Posterior cingulate gyrus (tissue), 11 donors: ENCODE measurements at regions not wholly inside any gene's neighbourhood (a gene's known extent, or its start where the extent isn't known, plus 50 kb on each side); places are given as distances from the start of the nearest gene placed in this dataset.
"Not testable (repeated sequence)": the region's sequence is repeated elsewhere in the genome, so short reads cannot be mapped to it uniquely, and the experiment has no call there.

ENCODE experiments used
- DNase-seq, 10 donors: peaks; one replicate each; pipeline versions ENCODE4 v3.0.0 to v3.0.0-alpha.2; 2020 to 2021; ENCODE audit warnings: mixed read lengths in 3 of 10
- intact Hi-C: fragments of 100-400 bp; cut with DNase I; formaldehyde crosslinking; loops from one replicate; pipeline ENCODE4 v1.15.1; 2023

DNA sequence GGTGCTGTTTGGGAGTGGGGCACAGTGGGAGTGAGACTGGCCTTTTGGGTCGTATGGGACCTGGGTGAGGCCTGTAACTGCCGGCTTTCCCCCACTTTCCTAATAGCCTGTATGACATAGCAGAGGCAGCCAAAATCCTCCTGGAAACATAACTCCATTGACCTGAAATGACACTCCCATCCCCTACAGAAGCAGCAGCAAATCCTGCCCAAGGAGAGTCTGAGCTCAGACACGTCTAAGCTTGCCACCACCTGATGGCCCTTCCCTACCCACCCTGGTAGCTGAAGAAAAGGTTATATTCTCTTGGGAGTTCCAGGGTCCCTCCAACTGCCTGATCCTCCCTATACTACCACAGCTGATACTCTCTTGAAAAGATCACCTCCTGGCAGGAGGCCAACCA, 179.8 kb upstream of the ARRDC3 start:
- intact Hi-C loops, result no loop called here
- no peak for DNase-seq

DNA sequence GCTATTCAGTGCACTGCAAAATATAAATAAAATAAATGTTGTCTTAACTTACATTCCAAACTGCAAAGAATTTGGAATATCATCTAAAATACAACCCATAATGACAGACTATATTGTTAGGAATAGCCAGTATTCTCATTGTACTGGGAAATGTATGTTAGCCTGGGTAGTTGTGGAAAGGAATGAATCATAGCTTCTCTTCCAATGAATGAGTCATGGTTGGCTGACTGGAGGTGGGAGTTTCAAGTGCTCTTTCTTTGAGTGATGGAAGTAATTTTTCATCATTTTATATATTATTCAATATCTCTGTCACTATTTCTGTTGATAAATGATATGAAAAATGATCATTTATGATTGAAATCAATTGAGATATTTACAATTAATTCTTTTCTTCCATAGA, 158.6 kb upstream of the ARRDC3 start:
- DNase-seq, result no peak

DNA sequence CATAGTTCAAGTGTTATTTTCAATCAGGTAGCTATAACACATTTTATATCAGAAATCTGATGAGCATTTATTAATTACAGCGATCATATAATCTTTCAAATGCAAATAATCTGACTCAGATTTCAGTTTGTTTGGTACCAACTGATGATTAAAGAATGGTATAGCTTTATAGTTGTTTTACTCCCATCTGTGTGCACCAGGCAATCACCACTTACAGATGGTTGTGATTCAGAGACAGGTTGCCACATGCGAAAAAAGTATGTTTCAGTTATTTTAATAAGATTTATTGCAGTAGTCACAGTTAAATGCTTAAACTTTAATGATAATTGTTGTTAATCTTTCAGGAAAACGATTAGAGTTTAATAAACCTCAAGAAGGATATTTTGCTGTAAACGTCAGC, 155.1 kb upstream of the ARRDC3 start:
- no peak for DNase-seq
- intact Hi-C loops, result no loop called here

More for the DNA sequence above, 158.6 kb upstream of the ARRDC3 start:
- intact Hi-C loops, result no loop called here

DNA sequence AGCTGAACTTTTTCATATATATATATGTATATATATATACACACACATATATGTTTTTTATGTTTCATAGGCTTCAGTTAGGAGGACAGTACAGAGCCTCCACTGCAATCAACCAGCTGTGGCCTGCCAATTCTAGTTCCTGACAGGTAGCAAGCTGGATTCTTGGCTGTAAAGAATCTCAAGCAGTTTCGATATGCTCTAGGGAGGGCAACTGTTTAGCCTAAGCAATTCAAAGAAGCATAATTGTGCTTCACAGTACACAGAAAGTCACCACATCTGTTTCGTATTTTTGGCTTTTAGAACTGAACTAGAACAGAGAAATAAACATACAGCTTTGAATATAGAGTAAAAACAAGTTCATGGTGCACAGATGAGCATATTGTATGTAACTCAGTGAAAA, 152.4 kb upstream of the ARRDC3 start:
- no peak for DNase-seq
- intact Hi-C loops, result no loop called here

DNA sequence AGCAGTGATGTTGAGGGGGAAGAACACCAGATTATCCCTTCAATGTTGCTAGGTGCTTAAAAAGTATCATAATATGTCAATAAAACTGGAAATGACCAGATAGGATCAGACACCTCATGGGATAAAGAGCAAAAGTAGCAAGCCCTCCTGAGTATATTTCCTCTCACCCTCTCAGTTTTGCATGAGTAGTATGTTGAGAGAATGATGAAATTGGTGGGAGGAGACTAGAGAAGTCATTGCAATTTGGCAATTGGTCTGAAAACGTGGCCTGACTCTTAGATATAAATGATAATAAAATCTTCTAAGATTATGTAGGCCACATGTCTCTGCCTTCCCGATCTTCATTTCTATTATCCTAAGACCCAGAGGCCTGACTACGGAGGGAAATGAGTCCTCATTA, 151.2 kb upstream of the ARRDC3 start:
- DNase-seq, result no peak
- intact Hi-C loops, result no loop called here

DNA sequence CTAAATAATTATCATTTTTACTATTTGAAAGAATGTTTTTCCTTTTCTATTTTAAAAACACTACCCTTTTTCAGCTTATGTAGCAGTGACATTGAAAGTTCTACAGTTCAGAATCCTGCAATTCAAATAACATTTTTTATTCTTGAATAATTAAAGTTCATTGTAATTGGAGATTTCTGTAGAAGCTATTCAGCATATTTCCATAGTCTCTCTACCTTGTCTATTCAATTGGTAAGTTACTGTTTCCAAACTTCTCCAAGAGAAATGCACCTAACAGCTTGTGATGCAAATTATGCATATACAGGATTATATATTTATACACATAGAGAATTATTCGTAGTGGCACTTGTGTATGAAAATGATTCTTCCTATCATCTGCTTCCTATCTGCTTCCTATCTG, 149.7 kb upstream of the ARRDC3 start:
- intact Hi-C loops, result no loop called here
- DNase-seq, result no peak

DNA sequence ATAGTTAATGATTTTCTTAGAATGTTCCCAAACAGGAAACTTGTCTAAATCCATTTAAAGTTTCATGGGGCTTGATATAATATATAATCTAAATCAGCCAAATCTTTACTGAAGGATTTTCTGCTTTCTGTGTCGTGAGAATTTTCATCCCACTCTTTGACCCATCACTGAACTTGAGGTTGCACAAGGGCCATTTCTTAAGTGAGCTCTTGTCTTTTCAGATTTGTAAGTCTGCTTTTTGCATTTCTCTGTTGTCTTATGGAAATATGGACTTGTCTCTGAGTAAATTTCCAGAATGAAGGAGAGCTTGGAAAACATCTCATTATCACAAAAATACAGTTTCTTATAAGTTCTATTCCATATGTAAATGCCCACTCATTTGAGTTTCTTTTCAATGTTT, 149.2 kb upstream of the ARRDC3 start:
- intact Hi-C loops, result no loop called here
- DNase-seq, result no peak

DNA sequence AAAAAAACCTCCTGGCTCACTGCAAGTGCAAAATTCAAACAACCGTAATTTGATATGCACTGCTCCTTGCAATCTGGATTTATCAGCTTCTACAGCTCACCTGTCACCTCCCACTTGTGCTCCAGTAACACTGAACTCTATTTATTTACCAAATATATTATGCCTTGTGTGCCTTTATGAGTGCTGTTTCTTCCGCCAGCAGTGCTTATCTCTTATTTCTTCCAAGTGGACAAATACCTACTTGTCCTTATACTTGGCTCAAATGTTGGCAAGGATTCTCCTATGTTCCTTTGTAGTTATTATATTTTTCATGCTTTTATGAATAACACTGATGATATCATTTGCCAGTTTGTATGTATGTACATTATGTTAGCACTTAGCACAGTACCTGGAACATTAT, 145.7 kb upstream of the ARRDC3 start:
- intact Hi-C loops, result no loop called here
- no peak for DNase-seq

DNA sequence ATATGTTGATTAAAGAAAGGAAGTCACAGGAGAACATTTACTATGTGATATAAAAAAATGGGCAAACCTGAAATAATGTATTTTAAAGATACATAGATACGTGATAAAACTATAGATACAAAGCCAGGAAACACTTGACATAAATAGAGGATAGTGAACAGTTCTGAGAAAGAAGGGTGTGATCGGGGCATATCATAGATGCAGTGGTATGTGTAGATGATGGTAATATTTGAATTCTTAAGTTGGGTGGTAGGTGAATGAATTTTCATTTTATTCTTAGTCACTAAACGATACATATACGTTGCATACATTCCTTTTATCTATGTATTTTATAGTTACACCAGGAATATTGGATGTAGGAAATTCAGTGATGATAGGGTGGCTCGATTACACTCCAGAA, 138.7 kb upstream of the ARRDC3 start:
- DNase-seq, result no peak
- intact Hi-C loops, result no loop called here

DNA sequence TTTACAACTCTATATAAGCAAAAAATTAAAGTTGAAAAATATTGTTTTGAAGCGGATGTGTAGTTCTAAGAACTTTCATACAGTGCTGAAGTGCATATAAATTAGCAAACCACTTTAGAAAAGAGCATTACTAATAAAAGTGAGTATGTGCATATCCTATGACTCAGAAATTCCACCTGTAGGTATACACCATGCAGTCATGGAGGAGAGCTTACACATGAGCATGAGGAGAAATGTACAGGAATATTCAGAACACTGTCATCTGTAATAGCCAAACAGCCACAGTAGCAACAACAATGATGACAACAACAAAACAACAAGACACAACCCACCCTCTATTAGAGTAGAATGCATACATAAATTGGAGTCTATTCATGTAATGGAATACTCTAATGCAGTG, 138.2 kb upstream of the ARRDC3 start:
- no peak for DNase-seq
- intact Hi-C loops, result no loop called here

DNA sequence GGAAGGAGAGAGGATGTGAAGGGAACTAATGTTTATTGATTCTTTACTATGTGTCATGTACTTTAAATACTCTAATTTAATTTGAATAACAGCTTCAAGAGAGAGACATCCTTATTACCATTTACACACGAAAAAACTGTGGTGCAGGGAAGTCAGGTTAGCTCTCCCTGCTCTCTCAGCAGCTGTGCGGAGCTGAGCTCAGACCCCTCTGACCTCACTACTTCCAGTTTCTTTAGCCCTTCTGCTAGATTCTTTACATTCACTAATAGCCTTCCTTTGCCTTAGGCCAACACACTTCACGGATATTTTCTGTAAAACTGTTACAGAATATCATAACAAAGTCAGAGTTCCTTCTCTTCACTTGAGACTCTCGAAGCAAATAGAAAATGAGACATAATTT, 131.3 kb upstream of the ARRDC3 start:
- DNase-seq, result no peak
- intact Hi-C loops, result no loop called here

DNA sequence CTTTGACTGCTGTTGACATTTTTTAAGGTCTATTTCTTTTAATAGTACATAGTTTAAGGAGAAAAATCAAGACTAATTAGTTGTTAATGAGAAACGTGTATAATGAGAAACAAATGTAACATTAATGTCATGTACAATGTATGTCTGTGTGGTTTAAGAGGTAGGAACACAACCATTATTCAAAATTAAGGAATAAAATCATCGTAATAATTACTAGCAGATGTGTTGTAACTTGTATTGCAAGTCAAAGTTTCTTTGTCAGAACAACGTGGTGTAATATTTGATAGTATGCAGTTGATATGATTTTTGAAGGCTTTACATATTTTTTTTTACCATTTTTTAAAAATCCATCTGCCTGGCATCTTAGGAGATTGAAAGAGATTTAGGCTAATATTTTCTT, 120.2 kb upstream of the ARRDC3 start:
- intact Hi-C loops, result no loop called here

DNA sequence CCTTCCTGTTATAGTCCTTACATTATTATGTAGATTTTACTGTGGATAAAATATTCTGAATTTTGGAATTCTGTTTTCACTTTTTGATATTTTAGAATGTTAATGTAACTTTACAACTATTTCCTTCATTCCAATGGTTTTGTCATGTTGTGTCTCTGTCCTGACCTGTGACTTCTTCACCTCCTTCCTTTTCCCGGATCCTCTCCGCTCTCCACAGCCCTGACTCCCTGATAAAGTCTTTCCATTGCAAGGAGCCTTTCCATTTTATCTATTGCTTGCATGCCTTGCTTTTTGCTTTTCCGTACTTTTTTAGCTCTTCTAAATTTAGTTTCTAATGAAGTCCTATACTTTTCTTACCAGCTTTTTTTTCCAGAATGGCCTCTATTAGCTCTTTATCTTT, 117.6 kb upstream of the ARRDC3 start:
- DNase-seq, result no peak
- intact Hi-C loops, result no loop called here

More for the DNA sequence above, 120.2 kb upstream of the ARRDC3 start:
- DNase-seq, result no peak

DNA sequence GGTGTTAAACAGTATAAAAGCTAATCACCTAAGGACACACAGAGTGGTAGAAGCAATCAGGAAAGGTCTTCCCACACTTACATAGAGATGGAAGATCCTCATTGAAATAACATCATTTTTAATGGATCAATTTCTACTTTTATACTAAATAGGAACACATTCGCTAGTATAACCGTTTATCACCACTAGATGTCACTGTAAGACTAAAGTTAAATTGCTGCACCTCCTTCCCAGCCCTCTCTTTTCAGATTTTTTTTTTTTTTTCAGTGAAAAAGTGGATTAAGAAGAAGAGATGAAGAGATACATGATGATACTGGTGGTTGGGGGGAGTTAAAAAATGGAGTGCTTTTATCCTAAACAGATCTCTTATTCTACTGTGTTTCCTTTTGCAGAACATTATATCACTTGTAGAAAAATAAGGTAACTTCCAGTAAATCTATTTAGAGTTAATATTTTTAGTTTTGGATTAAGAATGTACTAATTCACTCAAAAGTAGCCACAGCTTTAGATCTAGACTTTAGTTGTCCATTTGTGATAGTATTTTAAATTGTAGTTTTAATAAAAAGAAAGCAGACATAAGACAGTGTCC, 116.9 kb upstream of the ARRDC3 start:
- DNase-seq, result no peak
- intact Hi-C loops, result no loop called here

DNA sequence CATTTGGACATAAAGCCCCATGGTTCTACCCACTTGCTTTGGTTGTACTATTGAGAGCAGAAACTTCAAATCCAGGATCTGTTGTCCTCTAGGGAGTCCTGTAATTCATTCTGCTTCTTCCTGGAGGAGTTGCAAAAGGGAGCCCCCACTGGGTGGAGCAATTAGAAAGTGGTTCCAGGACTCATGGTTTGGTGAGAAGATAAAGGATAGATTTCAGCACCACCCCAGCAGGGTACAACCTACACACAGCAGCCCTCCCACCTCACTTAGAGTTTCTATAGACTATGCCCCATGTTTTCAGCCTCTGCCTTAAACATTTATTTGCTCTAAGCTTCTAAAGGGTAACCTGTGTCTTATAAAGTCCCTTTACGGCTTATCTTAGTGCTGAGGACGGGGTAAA, 112.6 kb upstream of the ARRDC3 start:
- no peak for DNase-seq
- intact Hi-C loops, result no loop called here

DNA sequence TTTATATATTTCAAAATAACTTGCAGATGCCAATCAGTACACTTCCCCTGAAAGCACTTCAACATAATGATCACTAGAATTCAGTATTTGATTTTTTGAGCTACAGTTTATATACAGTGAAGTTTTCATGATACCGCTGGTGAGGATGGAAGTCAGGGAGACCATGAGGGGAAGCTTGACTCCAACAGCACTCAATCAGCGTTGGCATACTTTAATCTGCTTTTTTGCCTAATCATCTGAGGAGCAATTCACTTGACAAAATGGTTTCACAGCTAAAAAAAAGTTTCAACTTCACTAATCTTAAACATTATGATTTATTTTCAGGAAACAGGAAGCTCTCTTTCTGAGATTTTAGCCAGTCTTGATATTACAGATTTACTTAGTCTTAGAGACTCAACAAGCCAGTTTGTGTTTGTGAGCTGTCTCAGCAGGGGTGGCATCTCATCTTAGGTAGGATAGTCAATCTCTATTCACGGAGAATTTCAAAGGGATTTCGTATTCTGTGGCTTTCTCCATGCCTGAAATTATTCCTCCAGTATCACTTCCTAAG, 111.4 kb upstream of the ARRDC3 start:
- intact Hi-C loops, result no loop called here
- no peak for DNase-seq

DNA sequence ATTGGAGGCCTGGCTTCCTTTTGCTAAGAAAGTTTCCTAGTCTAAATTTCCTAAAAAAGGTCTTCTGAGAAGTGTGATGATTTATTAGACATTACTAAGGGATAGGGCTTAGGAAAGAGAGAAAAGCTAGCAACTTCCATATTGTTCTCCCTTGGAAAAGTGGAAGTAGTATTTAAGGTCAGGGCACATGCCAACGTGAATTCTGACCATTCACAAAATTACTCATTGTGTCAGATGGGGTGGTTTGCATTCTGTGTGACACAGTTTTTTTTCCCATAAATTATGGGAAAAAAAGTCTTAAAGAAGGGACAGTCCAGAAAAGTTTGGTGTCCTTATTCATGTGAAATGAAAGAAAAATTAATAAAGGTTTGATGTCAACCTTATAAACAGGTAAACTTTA, 110.0 kb upstream of the ARRDC3 start:
- intact Hi-C loops, result no loop called here
- no peak for DNase-seq

DNA sequence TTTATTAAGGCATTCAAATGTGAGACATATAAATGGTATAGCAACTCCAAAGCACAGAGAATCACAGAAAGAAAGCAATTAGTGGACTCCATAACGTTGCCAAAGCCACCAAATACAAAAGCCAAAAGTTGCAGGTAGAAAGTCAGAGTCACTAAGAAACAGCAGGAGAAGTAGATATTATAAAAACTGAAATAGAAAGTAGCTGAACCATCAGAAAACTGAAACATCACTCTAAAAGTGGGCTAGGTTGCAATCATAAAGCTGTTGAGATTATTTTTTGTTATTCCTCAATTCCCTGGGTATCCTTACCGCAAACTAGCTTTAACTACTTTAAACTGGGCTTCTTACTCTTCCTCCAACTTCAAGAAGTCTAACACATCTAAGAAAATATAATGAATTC, 108.1 kb upstream of the ARRDC3 start:
- no peak for DNase-seq
- intact Hi-C loops, result no loop called here

DNA sequence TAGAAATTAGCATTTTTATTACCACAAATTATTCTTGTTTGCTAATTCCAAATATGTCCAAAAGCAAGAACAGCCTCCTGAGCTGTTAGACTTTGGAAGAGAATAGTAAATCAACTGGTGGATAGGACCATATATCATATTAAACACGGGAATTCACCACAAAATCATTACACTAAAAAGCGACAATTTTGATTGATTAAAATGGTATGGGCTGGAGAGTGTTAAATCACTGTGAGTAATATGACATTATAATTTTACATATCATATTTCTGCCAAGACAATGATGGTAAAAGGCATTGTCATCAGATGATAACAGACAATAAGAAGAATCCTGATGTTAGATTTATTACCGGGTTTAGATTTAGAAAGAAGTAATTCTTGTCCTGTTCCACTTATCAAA, 107.2 kb upstream of the ARRDC3 start:
- intact Hi-C loops, result no loop called here
- no peak for DNase-seq

DNA sequence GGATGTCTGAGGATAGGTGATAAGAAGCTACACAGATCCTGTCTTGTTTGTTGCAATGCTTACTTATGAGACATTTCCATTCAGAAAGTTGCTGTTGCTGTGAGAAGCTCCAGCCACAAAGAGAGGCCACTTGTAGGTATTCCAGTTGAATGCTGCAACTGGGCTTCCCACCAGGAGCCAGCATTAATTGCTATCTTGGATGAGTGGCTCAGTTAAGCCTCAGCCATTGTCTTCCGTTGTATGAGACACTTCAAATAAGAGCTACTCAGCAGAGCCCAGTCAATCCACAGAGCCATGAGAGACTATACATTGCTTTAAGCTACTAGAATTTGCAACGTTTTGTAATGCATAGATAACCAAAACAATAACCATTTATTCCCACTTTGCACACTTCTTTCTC, 104.3 kb upstream of the ARRDC3 start:
- intact Hi-C loops, result no loop called here
- DNase-seq, result no peak

DNA sequence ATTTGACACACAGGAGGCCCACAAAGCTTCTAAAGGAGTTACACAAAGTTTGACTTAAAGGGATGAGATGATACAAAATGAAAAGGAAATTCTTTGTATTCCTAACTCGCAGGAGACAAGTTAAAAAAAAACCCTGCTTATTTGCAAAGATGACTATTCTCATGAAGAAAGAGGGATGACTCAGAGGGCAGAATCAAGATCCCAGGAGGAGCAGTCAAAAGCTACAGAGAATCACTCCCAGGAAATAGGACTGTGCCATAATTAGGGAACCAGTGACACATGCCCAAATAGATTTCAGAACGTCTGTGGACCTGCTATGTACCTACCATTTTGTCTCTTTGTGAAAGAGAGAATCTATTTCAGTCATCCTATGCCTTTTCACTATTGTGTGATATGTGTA, 103.5 kb upstream of the ARRDC3 start:
- no peak for DNase-seq
- intact Hi-C loops, result no loop called here

DNA sequence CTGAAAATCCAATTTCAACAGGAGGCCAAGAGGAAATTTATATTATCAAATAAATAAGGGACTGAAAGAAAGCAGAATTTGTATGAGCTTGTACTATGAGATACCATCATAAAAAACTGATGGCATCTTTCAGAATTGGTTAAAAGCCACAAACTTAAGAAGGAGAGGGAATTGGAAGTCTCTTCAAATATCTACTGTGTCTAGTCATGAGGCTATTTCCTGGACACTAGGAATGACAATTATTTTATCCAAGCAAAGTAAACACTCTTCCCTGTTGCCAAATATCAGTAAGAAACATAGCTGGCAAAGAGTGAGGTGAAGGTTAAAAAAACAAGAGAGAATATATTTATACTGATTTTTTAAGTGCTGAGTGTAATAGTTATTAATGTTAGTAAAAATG, 101.5 kb upstream of the ARRDC3 start:
- intact Hi-C loops, result no loop called here
- DNase-seq, result no peak

DNA sequence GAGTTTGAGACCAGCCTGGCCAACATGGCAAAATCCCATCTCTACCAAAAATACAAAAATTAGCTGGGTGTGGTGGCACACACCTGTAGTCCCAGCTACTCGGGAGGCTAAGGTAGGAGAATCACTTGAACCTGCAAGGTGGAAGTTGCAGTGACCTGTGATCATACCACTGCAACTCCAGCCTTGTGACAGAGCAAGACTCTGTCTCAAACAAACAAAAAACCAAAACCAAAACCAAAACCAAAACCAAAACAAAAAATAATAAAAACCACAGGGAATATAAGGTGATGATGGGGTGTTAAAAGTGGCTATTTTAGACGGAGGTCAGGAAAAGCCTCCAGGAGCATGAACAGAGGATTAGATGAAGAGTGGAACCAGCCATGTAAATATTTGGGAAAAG, 96.3 kb upstream of the ARRDC3 start:
- DNase-seq, intact Hi-C loops: not testable (repeated sequence)
